ENCODE measurements at regions not wholly inside any gene's neighbourhood (a gene's known extent, or its start where the extent isn't known, plus 50 kb on each side); places are given as distances from the start of the nearest gene placed in this dataset.
A peak's percentile ranks its signal among the peaks of the same experiment; 100 is the strongest.

- no peak for DNase-seq
These were observed 83.6 kb upstream of the CACUL1 start for GRCh38 chr10:118838364-118838763.

- no peak for DNase-seq
These were observed 84.6 kb upstream of the CACUL1 start for GRCh38 chr10:118839348-118839747.

GRCh38 chr10:118840071-118840775 is 85.5 kb upstream of the CACUL1 start:
- no peak for DNase-seq

GRCh38 chr10:118840776-118841468 is 86.2 kb upstream of the CACUL1 start:
- no peak for DNase-seq

GRCh38 chr10:118841881-118842605 is 87.3 kb upstream of the CACUL1 start:
- no peak for DNase-seq

GRCh38 chr10:118842843-118843624 is 88.3 kb upstream of the CACUL1 start:
- no peak for DNase-seq

GRCh38 chr10:118843647-118844265 is 89.0 kb upstream of the CACUL1 start:
- no peak for DNase-seq

GRCh38 chr10:118844731-118845521 is 90.2 kb upstream of the CACUL1 start:
- DNase-seq = peak in 1 of 3 experiments; percentile 12

- no peak for DNase-seq
These were observed 91.0 kb upstream of the CACUL1 start for GRCh38 chr10:118845776-118846175.

GRCh38 chr10:118850418-118851061 is 95.8 kb upstream of the CACUL1 start:
- peak; percentile 18 to 57 (median 27) for DNase-seq

GRCh38 chr10:118851062-118852035 is 96.6 kb upstream of the CACUL1 start:
- DNase-seq = no peak

GRCh38 chr10:118853916-118854315 is 99.1 kb upstream of the CACUL1 start:
- DNase-seq = no peak

- DNase-seq = no peak
These were observed 101.3 kb upstream of the CACUL1 start for GRCh38 chr10:118856106-118856505.

- no peak for DNase-seq
These were observed 111.4 kb upstream of the CACUL1 start for GRCh38 chr10:118865998-118866693.

GRCh38 chr10:118867768-118868167 is 113.0 kb upstream of the CACUL1 start:
- DNase-seq = no peak

- DNase-seq = no peak
These were observed 113.8 kb upstream of the CACUL1 start for GRCh38 chr10:118868589-118868988.

GRCh38 chr10:118870467-118871243 is 115.9 kb upstream of the CACUL1 start:
- no peak for DNase-seq

- no peak for DNase-seq
These were observed 116.6 kb upstream of the CACUL1 start for GRCh38 chr10:118871244-118871865.

Measured in NCI-H1417 (cell line).